HG03442 (cell line): ENCODE measurements at regions not wholly inside any gene's neighbourhood (a gene's known extent, or its start where the extent isn't known, plus 50 kb on each side); places are given as distances from the start of the nearest gene placed in this dataset.

Experiments
- ATAC-seq: cut with Tn5 transposase; IDR thresholded peaks from one replicate; pipeline ENCODE4 v1.9.1; 2021; ENCODE audit warnings: mild to moderate bottlenecking, moderate library complexity; ENCODE audit not compliant: unreplicated experiment

DNA sequence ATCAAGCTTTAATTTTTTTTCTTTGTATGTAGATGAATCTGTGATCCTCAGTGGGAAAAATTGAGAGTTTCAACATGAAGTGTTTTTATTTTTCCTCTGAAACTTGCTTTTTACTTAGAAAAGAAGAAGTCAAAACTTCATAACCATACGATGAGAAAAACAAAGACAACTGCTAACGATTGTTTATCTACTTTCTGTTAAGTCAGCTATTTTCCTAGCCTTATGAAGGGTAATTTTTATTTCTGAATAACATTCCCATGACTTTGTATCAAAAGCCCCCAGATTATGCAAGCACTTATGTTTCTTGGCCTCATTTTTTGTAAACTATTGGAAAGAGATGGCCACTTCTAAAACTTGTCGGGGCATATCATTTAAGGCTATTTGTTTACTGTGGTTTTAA lies 645.1 kb upstream of the PRKX start:
- ATAC-seq, result no peak

DNA sequence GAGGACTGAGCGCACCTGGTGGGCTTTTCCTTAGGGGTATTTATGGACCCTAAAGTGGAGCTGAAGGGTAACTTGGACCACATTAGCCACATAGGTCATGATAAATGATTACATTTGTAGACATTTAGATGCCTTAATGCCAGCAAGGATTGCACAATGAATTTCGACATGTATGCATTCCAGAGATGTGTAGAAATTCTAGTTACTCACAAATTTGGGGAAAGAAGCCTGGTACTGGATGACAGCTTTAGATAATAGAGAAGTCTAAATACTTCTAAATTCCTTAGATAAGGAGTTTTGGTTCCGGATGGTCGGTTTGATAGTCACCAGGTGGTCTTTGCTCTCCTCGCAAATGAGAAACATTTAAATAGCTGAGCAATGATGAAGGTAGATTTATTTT lies 609.5 kb upstream of the PRKX start:
- no peak for ATAC-seq

DNA sequence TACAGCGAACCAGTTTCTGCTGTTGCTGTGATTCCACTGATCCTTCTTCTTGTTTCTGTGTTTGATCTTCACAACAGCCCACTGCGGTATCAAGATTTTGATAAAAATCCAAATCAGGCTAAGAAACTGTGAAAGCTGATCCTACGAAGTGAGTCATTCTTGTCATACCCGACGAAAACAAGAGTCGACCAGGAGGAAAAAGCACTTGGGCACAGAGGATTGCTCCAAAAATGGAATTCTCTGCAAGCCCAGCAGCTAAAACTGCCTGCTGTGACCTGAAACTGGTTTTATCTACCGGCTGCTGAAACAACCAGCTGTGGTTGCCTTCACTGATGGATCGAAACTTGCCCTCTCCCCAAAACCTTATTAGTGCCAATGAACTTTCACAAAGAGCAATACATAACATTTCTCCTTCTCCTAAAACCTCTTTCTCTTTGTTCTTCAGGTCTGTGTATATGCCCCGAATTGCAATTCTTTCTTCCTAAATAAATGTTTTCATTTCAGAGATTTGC lies 607.0 kb upstream of the PRKX start:
- ATAC-seq, result no peak

DNA sequence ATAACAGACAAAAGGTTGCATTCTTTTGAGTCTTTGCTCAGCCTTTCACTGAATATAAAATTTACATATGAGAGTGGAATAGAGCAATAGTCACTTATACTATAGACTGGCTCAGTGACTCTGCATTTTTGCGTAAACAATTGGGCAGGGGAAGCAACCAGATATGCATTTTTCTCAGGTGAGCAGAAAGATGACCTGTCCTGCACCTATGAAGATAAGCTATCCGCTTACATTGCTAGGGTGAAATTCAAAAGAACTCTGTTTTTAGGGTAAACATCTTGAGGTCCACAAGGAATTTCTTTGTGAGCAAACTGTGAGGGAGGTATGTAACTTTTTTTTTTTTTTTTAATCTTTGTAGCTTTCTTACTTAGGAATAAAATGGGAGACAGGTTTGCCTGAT lies 602.4 kb upstream of the PRKX start:
- no peak for ATAC-seq

DNA sequence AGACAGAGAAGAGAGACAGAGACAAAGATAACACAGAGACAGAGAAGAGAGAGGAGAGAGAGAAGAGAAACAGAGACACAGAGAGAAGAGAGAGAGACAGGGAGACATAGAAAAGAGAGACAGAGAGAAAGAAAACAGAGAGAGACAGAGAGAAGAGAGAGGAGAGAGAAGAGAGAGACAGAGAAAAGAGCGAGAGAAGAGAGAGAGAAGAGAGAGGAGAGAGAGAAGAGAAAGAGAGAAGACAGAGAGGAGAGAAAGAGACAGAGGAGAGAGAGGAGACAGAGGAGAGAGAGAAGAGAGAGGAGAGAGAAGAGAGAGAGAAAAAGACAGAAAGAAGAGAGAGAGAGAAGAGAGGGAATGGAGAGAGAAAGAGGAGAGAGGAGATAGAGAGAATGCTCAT lies 601.1 kb upstream of the PRKX start:
- no peak for ATAC-seq

DNA sequence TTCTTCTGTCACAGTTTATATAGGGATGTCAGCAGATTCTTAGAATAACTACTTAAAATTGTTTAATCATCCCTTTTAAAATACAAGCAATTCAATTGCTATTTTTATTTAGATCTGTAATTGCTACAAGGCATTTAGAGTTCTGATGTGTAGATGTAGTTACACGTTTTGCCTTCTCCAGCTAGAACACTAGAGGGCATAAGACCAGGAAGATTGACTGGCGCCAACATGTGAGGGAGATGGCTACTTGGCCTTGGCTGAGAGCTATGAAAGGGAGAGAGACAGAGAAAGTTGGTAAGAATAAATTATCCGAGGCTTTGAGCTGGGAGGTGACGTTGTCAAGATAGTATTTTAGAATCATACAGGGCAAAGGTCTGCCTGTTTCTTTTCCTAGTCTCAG lies 563.7 kb upstream of the PRKX start:
- ATAC-seq, result no peak

DNA sequence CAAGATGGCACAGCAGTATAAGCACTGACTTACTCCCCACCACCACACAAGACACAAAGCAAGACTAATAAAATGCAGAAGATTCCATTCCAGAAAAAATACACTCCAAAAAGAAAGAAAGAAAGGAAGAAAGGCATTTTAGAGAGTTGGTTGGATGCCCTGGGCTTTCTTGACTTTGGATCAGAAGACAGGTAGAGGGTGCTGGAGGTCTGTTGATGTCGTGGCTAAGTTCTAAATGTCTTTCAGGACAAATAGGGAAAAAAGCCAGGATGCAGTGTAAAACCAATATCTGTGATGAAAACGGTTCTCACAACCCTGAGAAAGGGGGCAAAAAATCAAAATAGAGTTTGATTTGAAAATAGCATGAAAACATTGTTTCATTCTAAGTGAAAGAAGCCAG lies 555.2 kb upstream of the PRKX start:
- ATAC-seq, result no peak

DNA sequence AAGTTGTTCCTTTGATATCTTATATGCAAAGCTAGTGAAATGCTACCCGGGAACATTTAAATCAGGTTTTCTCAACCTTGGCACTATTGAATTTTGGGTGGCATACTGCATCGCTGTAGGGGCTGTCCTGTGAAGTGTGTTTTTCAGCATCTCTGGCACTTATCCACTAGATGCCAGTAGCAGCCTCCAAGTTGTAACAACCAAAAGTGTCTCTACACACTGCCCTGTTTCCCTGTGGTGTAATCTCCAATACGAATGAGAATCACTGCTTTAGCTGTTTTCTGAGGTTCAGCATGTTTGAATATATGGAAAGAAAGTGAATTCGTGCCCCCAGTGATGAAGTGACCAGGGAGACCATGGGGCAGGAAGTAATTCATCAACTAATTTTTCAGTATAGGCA lies 551.6 kb upstream of the PRKX start:
- no peak for ATAC-seq

DNA sequence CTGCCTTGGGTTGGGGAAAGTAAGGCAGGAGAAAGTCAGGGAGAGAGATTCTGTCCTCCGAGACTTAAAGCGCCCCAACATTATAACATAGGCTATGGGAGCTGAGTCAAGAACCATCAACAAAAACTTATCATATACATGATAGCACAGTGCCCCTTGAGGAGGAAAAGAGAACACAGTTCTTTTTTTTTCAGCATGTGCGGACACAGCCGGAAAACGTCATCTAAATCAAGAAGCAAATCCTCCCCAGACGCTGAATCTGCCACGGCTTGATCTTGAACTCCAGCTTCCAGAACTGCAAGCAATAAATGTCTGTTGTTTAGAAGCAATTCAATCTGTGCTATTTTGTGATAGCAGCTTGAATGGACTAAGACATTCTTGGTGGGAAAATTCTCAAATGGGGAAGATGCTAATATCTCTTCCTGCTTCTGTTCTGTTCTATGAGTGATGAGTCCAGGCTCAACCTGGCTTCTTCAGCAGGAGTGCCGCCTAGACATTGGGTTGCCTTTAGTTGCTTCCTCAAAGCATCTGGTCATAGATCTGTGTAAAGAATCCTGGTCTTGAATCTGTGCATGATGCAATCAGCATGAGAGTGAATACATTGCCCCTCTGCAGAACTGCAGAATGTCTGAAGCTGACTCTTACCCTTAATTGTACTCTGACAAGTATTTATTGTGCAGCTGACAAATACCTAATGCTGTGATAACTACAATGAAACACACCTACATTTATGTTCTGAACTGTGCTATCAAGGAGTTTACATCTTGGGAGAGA lies 549.8 kb upstream of the PRKX start:
- no peak for ATAC-seq

DNA sequence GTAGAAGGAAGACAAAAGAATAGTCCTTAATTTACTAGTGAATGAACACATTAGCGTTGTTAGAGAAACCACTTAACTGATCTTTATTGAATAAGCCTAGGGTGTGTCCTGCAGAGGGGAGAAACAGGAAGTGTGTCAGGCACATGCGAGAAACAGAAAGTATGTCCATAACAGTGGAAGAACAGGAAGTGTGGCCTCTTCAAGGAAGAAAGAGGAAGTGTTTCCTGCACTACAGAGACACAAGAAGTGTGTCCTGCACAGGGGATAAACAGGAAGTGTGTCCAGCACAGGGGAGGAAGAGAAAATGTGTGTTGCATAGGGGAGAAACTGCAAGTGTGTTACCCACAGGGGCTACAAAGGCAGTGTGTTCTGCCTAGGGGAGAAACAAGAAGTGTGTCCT lies 539.6 kb upstream of the PRKX start:
- no peak for ATAC-seq

DNA sequence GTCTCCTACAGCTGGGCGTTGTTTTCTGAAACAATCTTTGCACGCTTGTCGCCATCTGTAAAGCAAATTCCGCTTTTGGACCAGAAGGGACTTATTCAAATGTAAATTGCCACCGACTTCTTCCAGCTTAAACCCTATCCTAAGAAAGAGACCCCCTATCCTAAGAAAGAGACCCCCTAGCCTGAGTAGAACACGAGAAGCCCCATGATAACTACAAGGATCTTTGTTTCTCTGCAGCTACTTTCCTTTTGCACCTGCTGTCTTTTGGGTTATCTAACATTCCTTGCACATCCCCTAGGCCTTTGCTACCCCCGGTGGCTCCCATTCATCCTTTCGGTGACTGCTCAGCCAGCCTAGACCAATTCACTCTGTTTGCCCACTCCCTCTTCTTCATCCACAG lies 536.0 kb upstream of the PRKX start:
- ATAC-seq, result no peak

DNA sequence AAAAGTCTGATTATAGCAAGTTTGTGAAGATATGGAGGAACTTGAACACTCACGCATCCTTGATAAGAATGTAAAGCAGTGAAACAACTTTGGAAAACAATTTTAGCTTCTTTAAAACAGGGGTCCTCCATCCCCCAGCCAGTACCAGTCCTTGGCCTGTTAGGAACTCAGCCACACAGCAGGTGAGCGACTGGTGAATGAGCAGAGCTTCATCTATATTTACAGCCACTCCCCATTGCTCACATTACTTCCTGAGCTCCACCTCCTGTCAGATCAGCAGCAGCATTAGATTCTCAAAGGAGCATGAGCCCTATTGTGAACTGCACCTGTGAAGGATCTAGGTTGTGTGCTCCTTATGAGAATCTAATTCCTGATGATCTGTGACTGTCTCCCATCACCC lies 530.3 kb upstream of the PRKX start:
- no peak for ATAC-seq

DNA sequence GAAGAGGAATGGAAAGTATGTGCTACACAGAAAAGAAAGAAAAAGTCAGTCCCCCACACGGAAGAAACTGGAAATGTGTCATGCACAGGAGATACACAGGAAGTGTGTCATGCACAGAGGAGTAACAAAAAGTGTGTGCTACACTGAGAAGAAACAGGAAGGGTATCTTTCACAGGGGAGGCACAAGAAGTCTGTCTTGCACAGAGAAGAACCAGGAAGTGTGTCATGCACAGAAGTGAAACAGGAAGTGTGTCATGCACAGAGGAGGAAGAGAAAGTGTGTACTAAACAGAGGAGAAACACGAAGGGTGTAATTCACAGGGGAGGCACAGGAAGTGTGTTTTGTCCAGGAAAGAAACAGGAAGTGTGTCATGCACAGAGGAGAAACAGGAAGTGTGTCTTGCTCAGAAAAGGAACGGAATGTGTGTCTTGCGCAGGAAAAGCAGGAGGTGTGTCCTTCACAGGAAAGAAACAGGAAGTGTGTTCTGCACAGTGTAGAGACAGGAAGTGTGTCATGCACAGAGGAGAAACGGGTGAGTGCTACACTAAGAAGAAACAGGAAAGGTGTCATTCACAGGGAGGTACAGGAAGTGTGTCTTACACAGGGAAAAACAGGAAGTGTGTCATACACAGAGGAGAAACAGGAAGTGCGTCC lies 527.2 kb upstream of the PRKX start:
- no peak for ATAC-seq

DNA sequence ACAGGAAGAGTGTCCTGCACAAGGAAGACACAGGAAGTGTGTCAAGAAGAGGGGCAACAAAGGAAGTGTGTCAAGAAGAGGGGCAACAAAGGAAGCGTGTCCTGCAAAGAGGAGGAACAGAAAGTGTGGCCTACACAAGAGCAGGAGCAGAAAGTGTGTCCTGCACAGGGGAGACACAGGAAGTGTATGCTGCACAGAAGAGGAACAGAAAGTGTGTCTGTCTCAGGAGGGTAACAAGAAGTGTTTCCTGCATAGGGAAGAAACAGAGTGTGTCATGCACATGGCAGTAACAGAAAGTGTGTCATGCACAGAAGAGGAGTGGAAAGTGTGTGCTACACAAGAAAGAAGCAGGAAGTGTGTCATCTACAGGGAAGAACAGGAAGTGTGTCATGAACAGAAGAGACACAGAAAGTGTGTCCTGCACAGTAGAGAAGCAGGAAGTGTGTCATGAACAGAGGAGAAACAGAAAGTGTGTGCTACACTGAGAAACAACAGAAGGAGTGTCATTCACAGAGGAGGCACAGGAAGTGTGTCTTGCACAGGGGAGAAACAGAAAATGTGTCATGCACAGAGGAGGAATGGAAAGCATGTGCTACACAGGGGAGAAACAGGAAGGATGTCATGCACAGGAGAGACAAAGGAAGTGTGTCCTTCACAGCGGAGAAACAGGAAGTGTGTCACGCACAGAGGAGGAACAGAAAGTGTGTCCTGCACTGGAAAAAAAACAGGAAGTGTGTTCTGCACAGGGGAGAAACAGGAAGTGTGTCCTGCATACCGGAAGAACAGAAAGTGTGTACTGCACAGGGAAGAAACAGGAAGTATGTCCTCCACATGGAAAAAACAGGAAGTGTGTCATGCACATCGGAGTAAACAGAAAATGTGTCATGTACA lies 526.4 kb upstream of the PRKX start:
- no peak for ATAC-seq

DNA sequence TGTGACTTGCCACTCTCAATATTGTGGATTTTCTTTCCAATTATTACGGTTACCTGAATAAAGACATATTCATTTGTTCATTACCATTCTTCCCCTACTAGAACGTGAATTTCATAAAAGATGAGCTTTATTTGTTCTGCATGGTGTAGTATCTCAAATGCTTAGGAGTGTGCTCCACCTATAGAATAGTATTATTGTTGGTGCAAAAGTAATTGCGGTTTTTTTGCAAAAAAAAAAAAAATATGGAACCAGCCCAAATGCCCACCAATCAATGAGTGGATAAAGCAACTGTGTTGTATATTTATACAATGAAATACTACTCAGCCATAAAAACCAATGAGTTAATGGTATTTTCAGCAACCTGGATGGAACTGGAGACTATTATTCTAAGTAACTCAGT lies 525.5 kb upstream of the PRKX start:
- no peak for ATAC-seq

DNA sequence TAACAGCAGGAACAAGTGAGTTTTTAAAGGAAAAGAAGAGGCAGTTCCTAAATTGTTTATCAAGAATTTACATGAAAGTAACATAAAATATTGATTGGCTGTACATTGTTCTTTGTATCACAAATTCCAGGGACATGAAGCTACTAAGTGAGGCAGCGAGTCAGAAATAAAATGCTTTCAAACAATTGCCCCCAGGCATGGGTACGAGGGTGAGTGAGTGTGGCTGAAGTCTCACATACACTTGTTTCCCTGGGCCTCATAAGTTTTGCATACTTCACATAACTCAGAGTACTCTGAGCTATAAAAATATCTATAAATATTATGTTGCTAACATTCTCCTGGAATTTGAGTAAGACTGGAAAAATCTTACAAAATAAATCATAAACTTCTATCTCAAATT lies 511.6 kb upstream of the PRKX start:
- no peak for ATAC-seq

DNA sequence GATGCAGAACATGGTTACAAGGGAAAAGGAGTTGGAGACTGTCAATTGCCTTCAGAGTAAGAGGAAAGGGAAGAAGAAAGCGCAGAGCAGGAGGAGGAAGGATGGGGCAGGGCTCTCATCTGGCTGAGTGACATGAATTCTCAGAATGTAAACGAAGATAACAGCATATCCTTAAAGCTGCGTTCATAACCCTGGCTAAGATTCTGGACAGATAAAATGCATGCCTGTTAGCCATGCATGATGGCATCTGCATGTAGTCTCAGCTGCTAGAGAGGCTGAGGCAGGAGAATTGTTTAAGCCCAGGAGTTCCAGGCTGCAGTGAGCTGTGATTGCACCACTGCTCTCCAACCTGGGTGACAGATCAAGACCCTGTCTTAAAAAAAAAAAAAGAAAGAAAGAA lies 493.5 kb upstream of the PRKX start:
- ATAC-seq, result no peak

DNA sequence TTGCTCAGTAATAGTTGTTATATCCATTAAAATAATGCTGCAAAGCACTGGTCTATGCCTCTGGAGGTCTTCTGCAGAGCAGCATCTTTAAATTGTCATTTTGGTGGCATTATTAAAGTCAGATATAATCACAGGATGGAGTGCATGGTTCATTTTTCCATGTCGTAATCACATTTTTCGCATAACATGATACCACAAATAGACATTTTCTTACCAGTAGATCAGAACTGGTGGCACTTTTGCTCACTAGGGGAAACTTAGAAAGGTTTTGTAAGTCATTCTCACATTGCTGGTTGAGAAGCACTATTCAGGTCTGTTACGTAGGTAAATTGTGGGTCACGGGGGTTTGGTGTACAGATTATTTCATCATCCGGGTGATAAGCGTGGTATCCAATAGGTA lies 484.5 kb upstream of the PRKX start:
- ATAC-seq, result no peak

DNA sequence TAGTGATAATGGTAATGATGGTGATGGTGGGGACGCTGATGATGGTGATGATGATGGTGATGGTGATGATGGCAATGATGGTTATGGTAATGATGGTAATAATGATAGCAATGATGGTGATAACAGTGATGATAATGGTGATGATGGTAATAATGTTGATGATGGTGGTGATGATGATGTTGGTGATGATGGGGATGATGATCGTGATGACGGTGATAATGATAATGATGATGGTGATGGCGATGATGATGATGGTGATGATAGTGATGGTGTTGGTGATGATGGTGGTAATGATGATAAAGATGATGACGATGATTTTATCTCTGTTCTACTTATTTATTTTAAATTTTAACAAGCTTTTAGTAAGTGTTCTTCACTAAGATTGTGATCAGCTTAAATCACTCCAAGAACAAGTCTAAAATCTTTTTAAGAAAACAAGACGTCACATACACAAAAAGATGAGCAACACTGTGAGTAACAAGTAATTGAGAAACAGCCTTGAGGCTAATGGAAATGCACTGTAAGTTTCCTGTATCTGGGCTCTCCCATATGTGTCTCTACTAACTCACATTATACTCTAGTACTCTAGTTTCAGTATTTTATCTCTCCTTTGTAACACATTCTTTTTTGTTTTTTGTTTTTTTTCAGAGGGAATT lies 480.2 kb upstream of the PRKX start:
- ATAC-seq, result no peak

DNA sequence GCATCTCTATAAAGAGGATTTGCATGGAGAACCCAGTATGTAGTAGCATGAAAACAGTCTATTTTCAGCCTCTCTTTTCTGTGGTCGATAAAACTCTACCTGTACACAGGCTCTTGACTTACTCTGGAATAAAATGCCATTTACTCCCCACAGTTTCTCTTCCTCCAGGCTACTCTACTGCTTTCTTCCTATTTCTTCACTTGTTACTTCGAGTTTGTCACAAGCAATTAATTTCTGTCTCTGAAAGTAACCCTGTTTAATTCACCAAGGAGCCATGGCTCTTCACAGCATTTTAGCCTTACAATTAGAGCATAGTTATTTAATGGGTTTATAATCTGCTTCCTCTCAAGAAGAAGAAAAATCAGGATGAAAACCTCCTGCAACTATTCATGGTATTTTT lies 472.9 kb upstream of the PRKX start:
- no peak for ATAC-seq

DNA sequence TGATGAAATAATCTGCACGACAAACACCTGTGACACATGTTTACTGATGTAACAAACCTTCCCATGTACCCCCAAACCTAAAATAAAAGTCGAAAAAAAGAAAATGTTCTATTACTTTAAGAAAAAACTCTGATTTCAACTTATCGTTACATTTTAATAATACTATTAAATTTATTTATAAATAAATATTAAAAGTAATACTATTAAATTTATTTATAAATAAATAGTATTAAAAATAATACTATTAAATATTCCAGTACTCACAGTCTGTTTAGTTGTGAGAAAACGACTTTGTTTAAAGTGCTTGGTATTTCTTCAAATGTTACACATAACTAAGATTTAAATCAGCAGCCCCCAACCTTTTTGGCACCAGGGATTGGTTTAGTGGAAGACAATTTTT lies 471.6 kb upstream of the PRKX start:
- ATAC-seq, result no peak
